Posterior cingulate gyrus (tissue), 11 donors: ENCODE measurements at regions not wholly inside any gene's neighbourhood (a gene's known extent, or its start where the extent isn't known, plus 50 kb on each side); places are given as distances from the start of the nearest gene placed in this dataset.

Source experiments
- DNase-seq, 10 donors: peaks; one replicate each; pipeline versions ENCODE4 v3.0.0 to v3.0.0-alpha.2; 2020 to 2021; ENCODE audit warnings: mixed read lengths in 3 of 10
- intact Hi-C: fragments of 100-400 bp; cut with DNase I; formaldehyde crosslinking; loops from one replicate; pipeline ENCODE4 v1.15.1; 2023

DNA sequence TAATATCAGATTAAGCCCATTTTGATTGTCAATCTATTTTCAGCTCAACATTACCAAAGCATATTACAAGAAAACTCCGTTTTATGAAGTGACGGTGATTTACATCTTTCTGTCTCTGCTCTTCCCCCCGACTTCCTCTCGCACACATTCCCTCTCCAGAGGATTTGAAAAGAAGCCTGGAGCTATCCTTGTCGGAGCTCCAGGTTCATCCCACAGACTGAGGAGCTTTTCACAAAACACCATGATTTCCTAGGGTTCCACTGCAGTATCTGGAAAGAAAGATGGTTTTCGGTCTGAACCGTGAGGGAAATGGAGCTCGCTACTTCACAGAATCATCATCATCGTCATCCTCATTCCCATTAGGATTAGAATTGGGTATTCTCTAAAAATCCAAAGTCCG lies 655.5 kb upstream of the MGMT start:
- intact Hi-C loops, result no loop called here
- DNase-seq, result no peak

DNA sequence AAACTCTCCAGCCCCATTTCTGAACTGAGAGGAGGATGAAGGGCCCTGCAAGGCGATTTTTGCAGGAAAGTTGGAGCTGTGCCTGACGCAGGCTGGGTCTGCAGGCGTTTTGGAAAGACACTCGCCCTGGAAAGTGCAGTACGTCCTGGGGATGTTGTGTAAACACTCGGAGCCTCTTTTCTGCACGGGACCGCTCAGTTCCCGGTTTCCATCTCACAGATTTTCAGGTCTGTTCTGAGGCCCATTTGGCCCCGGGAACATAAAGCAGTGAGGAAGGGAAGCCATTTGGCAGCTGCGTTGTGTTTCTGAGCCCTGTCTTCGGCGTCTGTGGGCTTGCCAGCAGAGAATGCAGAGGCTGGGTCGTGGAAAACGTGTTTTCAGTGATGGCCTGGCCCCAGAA lies 655.0 kb upstream of the MGMT start:
- no peak for DNase-seq
- intact Hi-C loops, result no loop called here

DNA sequence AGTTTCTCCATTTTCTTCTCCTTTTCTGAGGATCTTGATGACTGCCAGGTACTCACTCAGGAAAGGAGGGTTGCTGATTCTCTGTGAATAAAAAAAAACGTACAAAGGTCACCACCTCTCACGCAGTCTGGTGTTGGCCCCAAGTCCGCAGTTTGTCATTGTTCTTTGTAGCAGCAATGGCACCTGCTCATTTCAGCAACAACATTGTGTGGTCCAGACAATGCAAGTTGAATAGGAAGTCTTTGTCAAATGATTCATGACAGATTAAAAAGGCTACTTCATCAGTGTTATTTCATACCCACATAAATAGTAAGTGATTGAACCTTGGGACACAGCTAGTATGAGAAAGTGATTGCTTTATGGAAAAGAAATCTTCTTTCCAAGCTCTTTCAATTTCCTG lies 653.5 kb upstream of the MGMT start:
- intact Hi-C loops, result no loop called here
- DNase-seq, result no peak

DNA sequence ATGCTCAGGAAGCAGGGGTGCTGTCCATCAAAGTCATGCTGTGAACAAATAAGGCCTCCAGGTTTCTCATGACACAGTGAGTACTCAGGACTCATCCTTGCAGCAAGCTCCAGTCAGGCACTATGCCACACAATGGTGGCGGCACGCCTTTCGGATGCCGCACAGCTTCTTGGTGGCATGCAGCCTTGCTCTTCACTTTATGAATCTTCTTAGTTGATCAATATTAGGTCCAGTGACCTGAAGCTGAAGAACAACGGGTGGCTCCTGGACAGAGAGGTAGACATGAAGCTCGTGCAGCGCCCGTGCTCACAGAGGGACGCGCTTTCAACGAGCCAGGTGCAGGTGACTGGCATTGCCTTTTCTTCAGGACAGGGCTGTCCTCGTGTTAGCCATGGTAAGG lies 653.0 kb upstream of the MGMT start:
- intact Hi-C loops, result no loop called here
- no peak for DNase-seq

DNA sequence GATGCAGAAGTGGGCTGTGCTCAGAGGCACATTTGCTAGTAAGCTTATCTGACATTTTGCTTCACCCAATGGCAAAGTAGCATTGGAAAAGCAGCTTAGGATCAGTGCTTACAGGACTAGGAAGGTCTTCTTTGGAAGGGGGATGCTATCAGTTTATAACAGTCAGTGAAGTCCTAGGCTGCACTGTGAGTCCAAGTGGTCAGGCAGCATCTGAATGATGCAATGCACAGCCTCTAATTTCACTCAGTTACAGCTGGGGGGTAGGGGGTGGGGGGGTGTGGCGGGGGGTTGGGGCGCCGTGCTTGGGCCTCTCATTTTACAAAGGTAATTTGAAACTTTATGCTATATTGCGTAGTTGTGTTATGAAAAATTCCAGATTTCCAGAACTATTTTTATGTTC lies 652.3 kb upstream of the MGMT start:
- intact Hi-C loops, result no loop called here
- no peak for DNase-seq

DNA sequence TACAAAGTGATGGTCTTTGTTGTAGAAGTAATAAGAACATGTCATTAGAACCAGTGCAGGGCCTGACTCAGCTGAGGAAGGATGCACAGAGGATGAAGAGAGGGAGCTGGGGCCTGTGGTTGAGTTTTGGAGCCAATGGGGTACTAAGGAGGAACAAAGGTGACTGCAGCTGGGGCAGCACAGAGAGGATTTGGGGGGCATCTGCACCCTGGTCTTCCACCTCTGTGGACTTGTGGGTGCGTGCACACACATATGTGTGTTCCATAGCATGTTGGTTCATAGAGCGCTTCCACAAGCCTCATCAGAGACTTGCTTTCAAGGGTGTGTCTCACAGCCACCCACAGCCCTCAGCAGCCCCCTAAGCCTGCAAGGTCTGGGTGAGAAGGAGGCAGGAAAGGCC lies 650.3 kb upstream of the MGMT start:
- DNase-seq, result no peak
- intact Hi-C loops, result no loop called here

DNA sequence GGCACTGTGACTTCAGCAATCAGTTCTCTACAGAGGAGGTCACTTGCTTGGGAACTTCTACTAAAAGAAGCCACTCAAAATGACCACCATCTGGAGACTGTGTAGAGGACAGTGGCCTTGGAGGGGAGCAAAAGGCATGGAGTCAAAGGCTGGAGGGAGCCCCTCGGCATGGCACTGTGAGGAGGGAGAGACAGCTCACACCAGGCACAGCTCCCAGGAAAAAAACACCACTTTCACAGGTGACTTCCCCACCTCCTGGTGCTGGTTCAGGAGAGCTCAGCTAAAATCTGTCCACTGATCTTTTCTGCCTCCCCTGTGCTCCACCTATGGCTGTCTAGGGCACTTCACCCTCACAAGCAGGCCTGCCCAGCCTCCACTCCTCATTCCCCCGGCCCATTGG lies 649.4 kb upstream of the MGMT start:
- intact Hi-C loops, result no loop called here
- no peak for DNase-seq

DNA sequence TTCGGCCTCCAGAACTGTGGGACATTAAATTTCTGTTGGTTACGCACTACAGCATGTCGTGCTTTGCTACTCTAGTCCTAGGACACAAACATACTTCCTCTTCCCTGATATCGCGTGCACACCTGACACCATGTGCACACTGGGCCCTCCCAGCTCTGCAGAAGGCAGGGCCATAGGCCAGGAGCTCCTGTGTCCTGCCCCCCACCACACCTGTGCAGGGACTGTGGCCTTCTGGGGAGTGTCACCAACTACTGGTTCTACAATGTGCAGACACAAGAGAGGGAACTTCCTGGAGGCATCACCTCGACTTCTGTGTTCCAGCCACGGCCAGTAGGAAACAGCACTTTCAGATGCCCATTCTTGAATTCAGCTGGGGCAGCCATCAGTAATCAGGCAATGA lies 646.4 kb upstream of the MGMT start:
- DNase-seq, result no peak
- intact Hi-C loops, result no loop called here

DNA sequence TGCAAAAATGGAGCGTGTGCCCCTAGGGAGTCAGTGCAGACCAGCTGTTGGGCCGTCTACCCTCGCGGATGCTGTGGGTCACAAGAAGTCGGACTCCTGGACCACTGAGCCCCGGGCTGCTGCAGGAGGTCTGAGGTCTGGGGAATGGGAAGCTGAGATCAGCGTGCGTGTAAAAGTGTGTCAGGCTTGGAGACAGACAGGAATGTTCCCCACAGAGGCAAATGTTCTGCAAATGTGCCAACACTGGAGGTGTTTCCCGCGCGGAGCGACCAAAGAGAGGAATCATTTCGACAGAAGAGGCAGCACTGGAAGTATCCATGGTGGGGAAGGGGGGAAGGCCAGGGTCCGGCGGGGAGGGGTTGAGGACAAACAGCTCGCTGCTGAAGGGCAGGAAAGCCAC lies 643.8 kb upstream of the MGMT start:
- DNase-seq, result no peak
- intact Hi-C loops, result no loop called here

DNA sequence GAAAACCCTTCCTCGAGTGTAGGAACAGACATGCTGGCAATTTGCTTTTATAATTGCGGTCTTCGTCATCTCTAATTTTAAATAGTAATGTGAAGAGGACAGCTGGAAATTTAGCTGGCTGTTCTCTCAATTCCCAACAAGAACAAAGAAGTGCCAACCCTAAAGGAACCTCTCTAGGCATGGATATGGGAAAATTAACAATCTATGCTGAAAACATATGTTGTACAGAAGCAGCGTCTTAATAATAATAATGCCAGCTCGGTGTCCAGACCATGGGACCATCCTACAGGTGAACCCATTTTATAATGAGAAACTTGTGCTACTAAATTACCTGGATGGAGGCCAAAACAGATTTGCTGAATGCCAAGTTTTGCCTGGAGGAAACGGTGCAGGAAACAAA lies 641.4 kb upstream of the MGMT start:
- intact Hi-C loops, result no loop called here

DNA sequence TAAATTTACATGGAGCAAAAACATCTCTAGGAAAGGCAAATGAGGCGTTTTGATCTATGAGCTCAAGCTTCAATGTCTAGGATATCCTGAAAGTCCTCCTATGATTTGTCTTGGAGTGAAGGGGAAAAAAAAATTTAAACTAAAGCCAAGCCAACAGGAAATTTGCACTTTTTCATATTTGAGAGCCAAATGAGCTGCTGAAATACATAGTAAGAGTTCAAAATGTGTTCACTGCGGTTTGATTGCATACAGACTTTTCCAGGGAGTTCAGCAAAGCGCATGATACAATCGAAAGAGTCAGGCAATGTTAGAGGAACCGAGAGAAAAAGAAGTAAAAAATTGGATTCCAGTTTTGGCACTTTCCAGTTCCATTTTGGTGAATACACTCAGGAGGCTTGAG lies 633.4 kb upstream of the MGMT start:
- DNase-seq, result no peak
- intact Hi-C loops, result no loop called here

More for the DNA sequence above, 641.4 kb upstream of the MGMT start:
- DNase-seq, result no peak

DNA sequence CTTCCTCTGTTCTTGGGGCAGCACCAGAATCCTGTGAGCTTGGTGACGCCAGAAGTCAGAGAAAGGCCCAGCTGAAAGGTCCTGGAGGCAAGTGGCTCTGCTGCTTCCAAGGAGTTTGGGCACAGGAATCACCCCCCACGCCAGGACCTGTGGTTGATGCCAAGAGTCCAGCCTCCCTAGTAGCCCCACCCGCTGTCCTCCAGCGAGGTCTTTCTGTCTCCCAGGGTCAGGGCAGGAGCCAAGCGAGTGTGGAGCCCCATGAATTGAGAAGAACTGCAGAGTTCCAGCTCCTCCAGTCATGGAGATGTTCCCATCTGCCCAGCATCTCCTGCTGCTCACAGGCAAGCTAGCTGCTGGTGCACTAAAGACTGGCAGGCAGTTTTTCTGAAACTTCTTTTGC lies 631.7 kb upstream of the MGMT start:
- intact Hi-C loops, result no loop called here
- DNase-seq, result peak in 1 of 10 donors; percentile 55

DNA sequence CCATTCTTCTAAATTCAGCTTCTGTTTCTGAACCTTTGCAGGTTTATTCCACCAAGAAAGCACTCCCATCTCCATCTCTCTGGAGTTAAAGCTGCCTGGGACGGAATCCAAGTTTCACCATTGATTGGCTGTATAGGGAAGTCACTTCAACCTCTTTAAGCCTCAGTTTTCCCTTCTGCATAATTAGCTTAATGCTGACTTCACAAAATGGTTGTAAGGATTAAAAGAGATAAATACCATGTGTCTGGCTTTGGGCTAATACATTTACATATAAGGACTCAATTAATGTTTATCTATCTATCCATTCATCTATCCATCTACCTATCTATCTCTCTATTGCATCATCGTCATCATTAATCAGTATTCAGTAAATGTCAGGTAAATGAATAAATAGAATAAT lies 629.6 kb upstream of the MGMT start:
- intact Hi-C loops, result no loop called here
- no peak for DNase-seq

DNA sequence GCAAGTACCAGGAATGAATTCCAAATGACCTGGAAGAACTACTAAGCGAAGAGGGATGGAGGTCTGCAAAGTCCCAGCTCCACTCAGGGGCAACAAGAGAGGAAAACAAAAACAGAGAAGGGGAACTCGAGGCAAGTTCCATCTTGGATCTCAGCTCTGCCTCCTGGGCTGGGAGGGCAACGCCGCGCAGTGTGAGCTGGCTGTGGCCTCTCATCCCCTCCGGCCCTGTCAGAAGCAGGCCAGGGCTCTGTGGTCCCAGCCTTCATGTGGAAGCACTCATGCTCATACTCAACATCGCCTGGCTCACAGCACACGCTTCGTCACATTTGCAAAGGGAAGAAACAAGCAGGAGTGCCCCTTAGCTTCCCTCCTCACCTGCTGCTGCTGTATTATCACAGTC lies 627.9 kb upstream of the MGMT start:
- intact Hi-C loops, result no loop called here
- no peak for DNase-seq

DNA sequence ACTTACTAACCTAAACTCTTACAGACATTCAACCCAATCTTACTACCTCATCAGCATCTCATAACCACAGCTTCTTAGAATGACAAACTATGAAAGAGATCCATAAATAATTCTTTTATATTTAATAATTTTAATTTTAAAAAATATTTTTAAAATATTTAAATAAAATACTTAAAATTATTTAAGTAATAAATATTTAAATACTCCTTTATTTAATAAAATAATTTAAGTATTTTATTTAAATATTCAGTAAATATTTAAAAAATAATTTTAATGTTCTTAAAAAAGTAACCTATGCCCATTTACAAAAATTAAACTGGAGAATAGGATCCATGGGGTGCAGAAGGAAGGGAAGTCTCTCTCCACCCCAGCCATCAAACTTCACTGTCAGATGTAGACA lies 627.3 kb upstream of the MGMT start:
- no peak for DNase-seq
- intact Hi-C loops, result no loop called here

DNA sequence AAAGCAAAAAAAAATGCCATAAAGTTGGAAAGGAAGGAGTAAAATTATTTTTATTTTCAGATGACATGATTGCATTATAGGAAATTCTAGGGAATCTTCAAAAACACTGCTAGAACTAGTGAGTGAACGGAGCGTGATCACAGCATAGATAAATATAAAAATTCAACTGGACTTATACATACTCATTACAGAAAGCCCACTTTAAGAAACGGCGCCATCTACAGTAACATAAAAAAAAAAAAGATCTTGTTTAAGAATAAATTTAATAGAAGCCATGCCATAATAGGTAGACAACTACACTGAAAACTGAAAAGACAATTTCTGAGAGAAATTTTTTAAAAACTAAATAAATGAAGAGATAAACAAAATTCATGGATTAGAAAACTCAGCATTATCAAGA lies 623.1 kb upstream of the MGMT start:
- intact Hi-C loops, result no loop called here
- no peak for DNase-seq

DNA sequence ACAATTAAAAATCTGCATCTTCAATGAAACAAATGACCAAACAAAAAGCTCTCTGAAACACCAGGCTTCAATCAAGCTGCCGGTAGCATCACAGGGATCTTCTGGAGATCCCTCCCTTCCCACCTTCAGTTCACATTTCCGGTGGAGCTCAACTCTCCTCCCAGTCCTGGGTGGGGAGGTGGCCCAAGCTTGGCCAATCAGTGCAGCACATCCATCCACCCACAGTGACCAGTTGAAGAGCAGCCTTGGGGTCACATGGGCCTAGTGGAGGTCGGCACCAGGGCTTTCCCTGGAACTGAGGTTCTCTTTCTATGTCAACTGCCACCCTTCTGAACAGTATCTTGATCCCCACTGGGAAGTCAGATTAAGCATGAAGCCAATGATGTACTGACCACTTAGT lies 620.1 kb upstream of the MGMT start:
- DNase-seq, result peak in 1 of 10 donors; percentile 55
- intact Hi-C loops, result no loop called here

DNA sequence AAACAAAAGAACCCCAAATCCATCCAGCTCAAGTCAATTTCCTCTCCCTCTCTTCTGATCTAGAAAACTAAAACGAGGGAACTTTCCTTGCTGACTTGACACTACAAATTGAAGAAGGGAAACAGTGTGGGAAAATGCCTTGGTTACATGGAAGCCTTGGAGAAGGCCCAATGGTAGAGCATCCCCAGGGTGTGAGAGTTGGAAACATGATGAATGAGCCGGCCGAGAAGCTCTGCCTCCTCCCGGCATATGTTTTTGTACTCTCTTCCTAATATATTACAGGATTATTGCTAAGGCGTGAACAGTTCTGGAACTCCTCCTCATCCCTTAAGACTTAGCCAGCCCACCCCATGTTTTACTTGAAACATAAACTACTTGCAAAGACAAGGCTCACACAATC lies 618.2 kb upstream of the MGMT start:
- DNase-seq, result no peak
- intact Hi-C loops, result no loop called here

DNA sequence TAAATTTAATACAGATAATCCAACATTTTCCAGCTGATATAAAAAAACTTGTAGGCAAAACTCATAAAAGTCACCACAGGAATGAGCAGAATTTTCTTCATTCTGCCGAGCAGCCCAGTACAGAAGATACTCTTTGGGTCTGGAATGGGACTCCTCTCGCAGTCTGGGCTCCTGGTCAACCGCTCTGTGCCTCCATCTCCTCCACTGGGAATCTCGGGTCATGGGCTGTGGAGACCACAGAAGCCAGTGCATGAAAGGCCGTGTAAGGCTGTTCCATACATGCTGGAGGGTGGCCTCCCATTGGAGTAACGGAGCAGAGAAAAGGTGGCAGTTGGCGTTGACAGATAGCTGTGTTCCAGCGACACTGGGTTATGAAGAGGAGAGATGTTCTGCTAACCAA lies 616.4 kb upstream of the MGMT start:
- DNase-seq, result no peak
- intact Hi-C loops, result no loop called here

DNA sequence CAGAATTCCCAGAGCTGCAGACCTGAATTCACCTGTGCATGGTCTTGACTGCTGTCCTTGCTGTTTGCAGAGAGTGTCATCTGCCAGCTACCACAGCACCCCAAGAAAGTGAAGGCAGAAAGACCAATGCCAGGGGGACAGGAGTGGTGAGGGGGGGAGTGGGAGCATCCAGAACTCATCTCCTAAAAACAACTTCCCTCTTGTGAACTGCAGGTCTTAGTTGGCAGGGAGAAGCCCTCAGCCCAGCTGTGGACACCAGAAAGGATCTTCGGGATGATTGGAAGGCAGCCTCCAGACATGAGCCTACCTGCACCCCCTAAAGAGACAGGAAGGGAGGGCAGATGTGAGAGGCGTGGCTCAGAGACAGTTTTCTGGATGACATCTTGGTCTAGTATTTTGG lies 615.8 kb upstream of the MGMT start:
- intact Hi-C loops, result no loop called here
- DNase-seq, result no peak

DNA sequence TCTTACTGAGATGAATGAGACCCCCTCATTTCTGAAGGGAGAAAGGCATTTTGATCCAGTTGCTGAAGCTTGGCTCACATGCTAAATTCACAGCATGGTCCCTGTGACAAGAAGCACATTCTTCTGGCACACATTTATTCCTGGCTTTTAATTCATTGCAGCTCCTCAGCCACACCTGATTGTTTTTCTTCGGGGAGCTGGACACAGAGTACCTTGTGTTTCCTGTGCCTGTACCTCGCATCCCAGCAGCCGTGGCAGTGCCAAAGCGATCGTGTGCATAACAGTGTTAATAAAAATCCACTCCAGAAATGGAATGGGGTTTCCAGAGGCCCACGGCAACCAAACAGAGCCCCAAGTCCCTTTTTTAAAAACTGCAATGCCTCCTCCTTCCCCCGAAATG lies 615.3 kb upstream of the MGMT start:
- DNase-seq, result no peak
- intact Hi-C loops, result no loop called here

DNA sequence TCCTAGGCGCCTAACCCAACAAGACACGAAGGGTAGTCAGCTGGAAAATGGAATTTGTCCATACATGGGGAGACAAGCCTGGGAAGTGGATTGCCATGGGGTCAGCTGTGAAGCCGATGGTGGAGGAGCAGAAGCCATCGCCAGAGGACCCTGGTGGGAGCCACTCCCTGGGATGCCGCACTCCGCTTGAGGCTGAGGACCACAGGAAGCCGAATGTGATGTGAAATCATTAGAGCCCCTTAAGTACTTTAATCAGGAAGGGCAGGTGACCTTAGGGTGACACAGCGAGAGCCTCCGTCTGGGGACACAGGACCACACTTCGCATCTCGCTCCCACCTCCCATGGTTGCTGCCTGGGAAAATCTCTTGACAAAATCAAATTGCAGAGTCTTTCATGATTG lies 614.6 kb upstream of the MGMT start:
- intact Hi-C loops, result no loop called here
- no peak for DNase-seq

DNA sequence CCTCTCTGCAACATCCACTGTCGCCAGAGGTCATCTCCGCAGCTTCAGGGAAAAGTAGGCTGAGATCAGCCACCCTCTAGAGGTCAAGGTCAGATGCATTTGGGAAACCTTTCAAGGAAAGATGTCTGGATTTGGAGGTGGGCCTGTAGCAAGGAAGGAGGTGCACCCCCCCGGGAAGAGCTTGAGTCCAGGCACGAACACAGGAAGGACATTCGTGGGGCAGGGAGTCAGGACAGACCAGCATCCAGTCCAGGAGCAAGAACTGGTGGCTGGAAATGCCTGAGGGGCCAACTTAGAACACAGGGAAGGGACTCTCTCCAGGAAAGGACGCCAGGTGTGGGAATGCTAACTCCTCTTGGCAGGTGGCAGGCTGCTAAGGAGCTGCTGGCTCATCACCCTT lies 614.1 kb upstream of the MGMT start:
- DNase-seq, result no peak
- intact Hi-C loops, result no loop called here

DNA sequence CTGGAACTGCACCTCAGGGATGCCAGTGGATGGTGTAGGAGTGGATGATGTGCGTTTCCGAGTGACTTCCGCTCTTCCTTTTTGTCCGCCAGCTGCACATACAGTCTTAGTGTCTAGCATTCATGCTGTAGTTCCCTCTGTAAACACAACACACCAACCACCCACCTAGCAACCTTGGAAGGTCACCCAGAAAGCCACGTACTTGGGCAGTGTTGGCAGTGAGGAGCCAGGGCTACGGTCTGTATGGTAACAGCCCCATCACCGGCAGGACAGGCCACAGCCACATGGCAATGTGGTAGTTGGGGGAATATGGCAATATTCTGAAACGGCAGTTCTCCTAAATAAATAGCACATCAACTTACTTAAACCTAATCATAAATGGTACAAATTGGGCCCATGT lies 613.5 kb upstream of the MGMT start:
- intact Hi-C loops, result no loop called here
- DNase-seq, result no peak
